ENCODE measurements at regions not wholly inside any gene's neighbourhood (a gene's known extent, or its start where the extent isn't known, plus 50 kb on each side); places are given as distances from the start of the nearest gene placed in this dataset.
"Not testable (repeated sequence)": the region's sequence is repeated elsewhere in the genome, so short reads cannot be mapped to it uniquely, and the experiment has no call there.

DNA sequence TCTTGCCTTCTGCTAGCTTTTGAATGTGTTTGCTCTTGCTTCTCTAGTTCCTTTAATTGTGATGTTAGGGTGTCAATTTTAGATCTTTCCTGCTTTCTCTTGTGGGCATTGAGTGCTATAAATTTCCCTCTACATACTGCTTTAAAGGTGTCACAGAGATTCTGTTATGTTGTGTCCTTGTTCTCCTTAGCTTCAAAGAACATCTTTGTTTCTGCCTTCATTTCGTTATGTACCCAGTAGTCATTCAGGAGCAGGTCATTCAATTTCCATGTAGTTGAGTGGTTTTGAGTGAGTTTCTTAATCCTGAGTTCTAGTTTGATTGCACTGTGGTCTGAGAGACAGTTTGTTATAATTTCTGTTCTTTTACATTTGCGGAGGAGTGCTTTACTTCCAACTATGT lies 1639.2 kb upstream of the TMEFF2 start:
- H3K4me1 ChIP-seq (ENCODE audit: control insufficient read depth in 1 of 2, extremely low read depth in 1 of 2, insufficient read depth in 2 of 2, low read length in 2 of 2); H3K27ac ChIP-seq (ENCODE audit: low read length); H3K27ac Mint-ChIP-seq; H3K4me3 Mint-ChIP-seq; H3K36me3 ChIP-seq (ENCODE audit: control insufficient read depth in 2 of 2, extremely low read depth in 1 of 2, insufficient read depth in 1 of 2, low read length in 1 of 2); H3K4me3 ChIP-seq (ENCODE audit: control insufficient read depth in 1 of 2, extremely low read depth in 1 of 2, low read length in 1 of 2); POLR2A ChIA-PET; H3K9me3 ChIP-seq; ATAC-seq (replicated peaks in 1 of 4); H3K4me1 Mint-ChIP-seq; CTCF ChIA-PET; H3K36me3 Mint-ChIP-seq; DNase-seq; H3K27me3 Mint-ChIP-seq; H3K27me3 ChIP-seq (replicated peaks in 1 of 2; ENCODE audit: control insufficient read depth in 2 of 2, extremely low read depth in 1 of 2, insufficient read depth in 2 of 2, low read length in 1 of 2): not testable (repeated sequence)
- WGBS (ENCODE audit: insufficient coverage) = 0% methylated on average over 1 of the region's 2 CpGs
- H3K9me3 Mint-ChIP-seq = peaks cover 0 to 13% (median 0%) of the 10 kb centered on the region in 3 donors

DNA sequence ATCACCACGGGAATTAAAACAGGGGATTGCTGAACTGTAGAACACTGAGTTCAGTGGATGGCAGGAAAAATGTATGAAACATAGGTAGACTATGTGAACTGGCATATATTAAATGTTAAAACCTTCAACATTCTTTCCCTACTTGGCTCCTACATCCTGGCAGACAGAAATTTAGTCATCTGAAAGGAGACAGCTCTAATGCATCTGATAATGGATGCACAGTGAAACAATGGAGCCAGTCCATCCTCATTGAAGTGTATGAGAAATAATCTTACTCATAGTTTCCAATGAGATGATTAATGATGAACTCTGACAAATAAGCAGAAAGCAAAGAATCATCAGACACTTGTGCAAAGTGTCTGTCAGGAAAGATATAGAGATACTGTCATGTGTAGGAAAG lies 1629.7 kb upstream of the TMEFF2 start:
- Mint-ChIP-seq H3K27me3 (no peaks in the 10 kb centered on the region), H3K36me3 (no peaks in the 10 kb centered on the region), H3K27ac (no peak overlapping the region), H3K4me1 (no peaks in the 10 kb centered on the region), H3K4me3 (no peak overlapping the region), H3K9me3 (peaks cover 0 to 22% (median 2%) of the 10 kb centered on the region in 3 donors)
- H3K27ac ChIP-seq (ENCODE audit: low read length) = no peak overlapping the region
- ChIA-PET POLR2A (no interaction called here), CTCF (no interaction called here)
- no peak overlapping the region for H3K4me3 ChIP-seq (ENCODE audit: control insufficient read depth in 1 of 2, extremely low read depth in 1 of 2, low read length in 1 of 2)
- DNase-seq = no peak
- WGBS (ENCODE audit: insufficient coverage) = no CpG with 5 or more reads among the region's 1 CpG
- H3K4me1 ChIP-seq (ENCODE audit: control insufficient read depth in 1 of 2, extremely low read depth in 1 of 2, insufficient read depth in 2 of 2, low read length in 2 of 2) = no peaks in the 10 kb centered on the region
- ATAC-seq (replicated peaks in 1 of 4) = no peak
- no peaks in the 10 kb centered on the region for H3K27me3 ChIP-seq (replicated peaks in 1 of 2; ENCODE audit: control insufficient read depth in 2 of 2, extremely low read depth in 1 of 2, insufficient read depth in 2 of 2, low read length in 1 of 2)
- H3K9me3 ChIP-seq = no peaks in the 10 kb centered on the region
- H3K36me3 ChIP-seq (ENCODE audit: control insufficient read depth in 2 of 2, extremely low read depth in 1 of 2, insufficient read depth in 1 of 2, low read length in 1 of 2) = no peaks in the 10 kb centered on the region

DNA sequence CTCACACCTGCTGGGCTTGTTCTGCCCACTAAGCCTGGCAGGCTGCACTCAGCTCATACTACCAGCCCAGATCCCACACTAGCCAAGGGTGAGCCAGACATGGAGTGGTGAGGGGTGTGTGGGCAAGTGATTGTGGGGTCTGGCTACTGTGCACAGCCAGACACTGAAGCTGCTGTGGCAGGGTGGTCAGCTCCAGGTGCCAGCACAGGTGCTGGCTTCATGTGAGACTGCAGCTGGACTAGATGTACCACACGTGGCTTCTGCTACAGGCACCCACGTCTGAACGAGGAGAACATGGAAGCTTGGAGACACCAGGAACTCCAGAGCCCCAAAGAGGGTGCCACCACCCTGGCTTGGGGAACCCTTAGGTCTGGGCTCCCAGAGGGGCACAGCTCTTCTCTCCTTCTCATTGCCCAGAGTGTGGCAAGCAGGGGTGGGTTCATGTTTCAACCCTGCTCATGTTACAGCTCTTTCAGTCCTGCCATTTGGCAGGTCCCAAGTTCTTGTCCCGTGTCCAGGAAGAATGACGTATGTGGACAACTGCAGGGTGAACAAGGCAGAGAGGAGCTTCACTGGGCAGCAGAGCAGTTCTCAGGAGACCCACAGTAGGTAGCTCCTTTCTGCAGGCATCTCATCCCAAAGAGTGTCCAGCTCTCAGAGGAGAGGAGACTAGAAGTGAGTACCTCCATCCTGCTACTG lies 1624.2 kb upstream of the TMEFF2 start:
- no peak overlapping the region for H3K27ac ChIP-seq (ENCODE audit: low read length)
- no peaks in the 10 kb centered on the region for H3K9me3 ChIP-seq
- peaks cover 0 to 6% of the 10 kb centered on the region in 2 experiments for H3K27me3 ChIP-seq (replicated peaks in 1 of 2; ENCODE audit: control insufficient read depth in 2 of 2, extremely low read depth in 1 of 2, insufficient read depth in 2 of 2, low read length in 1 of 2)
- WGBS (ENCODE audit: insufficient coverage) = 79% methylated on average over 5 of the region's 5 CpGs
- Mint-ChIP-seq H3K27ac (no peak overlapping the region), H3K4me3 (no peak overlapping the region), H3K36me3 (no peaks in the 10 kb centered on the region), H3K27me3 (no peaks in the 10 kb centered on the region), H3K9me3 (peaks cover 0 to 10% (median 2%) of the 10 kb centered on the region in 3 donors), H3K4me1 (no peaks in the 10 kb centered on the region)
- CTCF ChIA-PET = no interaction called here
- H3K4me1 ChIP-seq (ENCODE audit: control insufficient read depth in 1 of 2, extremely low read depth in 1 of 2, insufficient read depth in 2 of 2, low read length in 2 of 2) = no peaks in the 10 kb centered on the region
- H3K4me3 ChIP-seq (ENCODE audit: control insufficient read depth in 1 of 2, extremely low read depth in 1 of 2, low read length in 1 of 2) = no peak overlapping the region
- H3K36me3 ChIP-seq (ENCODE audit: control insufficient read depth in 2 of 2, extremely low read depth in 1 of 2, insufficient read depth in 1 of 2, low read length in 1 of 2) = no peaks in the 10 kb centered on the region
- ATAC-seq (replicated peaks in 1 of 4) (no peak), DNase-seq (no peak)
- POLR2A ChIA-PET = no interaction called here

DNA sequence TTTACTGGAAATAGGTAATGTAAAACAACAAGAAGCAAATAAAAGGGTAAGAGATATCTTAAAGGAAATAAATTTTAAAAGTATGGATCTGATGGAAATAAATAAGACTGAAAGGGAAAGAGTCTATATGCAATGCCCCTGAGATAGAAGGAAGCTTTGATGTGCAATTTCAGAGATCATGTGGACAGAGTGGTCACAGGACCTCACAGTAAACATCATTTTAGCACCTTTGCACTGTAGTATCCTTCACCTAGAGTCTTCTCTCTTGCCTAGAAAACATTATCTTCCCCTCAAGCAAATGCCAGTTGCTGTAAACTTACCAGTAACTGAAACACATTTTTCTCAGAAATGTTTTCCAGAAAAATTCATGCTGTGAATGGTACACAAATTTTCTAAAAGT lies 1621.3 kb upstream of the TMEFF2 start:
- Mint-ChIP-seq H3K27ac (no peak overlapping the region), H3K36me3 (no peaks in the 10 kb centered on the region), H3K27me3 (no peaks in the 10 kb centered on the region), H3K4me3 (no peak overlapping the region), H3K9me3 (no peaks in the 10 kb centered on the region), H3K4me1 (no peaks in the 10 kb centered on the region)
- ChIA-PET POLR2A (no interaction called here), CTCF (no interaction called here)
- Histone ChIP-seq H3K4me3 (ENCODE audit: control insufficient read depth in 1 of 2, extremely low read depth in 1 of 2, low read length in 1 of 2) (no peak overlapping the region), H3K36me3 (ENCODE audit: control insufficient read depth in 2 of 2, extremely low read depth in 1 of 2, insufficient read depth in 1 of 2, low read length in 1 of 2) (no peaks in the 10 kb centered on the region), H3K27me3 (replicated peaks in 1 of 2; ENCODE audit: control insufficient read depth in 2 of 2, extremely low read depth in 1 of 2, insufficient read depth in 2 of 2, low read length in 1 of 2) (peaks cover 0 to 6% of the 10 kb centered on the region in 2 experiments), H3K9me3 (no peaks in the 10 kb centered on the region), H3K27ac (ENCODE audit: low read length) (no peak overlapping the region), H3K4me1 (ENCODE audit: control insufficient read depth in 1 of 2, extremely low read depth in 1 of 2, insufficient read depth in 2 of 2, low read length in 2 of 2) (no peaks in the 10 kb centered on the region)
- ATAC-seq (replicated peaks in 1 of 4) (no peak), DNase-seq (no peak)

DNA sequence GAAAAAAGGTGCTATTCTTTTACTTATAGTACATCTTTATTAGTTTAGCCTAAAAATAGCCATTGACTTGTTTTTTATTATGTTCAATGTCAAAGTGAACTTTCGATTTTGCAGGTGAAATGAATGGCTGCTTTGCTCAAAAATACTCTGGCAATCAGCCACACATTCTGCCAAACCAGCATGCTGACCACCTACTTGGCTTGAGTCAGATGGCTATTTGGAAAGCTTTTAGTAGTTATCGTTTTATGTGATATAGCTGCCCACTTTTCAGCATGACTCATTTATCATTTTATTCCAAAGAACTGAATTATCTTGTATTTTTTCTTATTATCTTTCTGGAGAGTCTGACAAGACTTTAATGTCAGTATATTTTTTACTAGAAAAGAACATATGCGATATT lies 1615.8 kb upstream of the TMEFF2 start:
- Histone ChIP-seq H3K4me1 (ENCODE audit: control insufficient read depth in 1 of 2, extremely low read depth in 1 of 2, insufficient read depth in 2 of 2, low read length in 2 of 2) (no peaks in the 10 kb centered on the region), H3K4me3 (ENCODE audit: control insufficient read depth in 1 of 2, extremely low read depth in 1 of 2, low read length in 1 of 2) (no peak overlapping the region), H3K27ac (ENCODE audit: low read length) (no peak overlapping the region), H3K9me3 (no peaks in the 10 kb centered on the region), H3K27me3 (replicated peaks in 1 of 2; ENCODE audit: control insufficient read depth in 2 of 2, extremely low read depth in 1 of 2, insufficient read depth in 2 of 2, low read length in 1 of 2) (no peaks in the 10 kb centered on the region), H3K36me3 (ENCODE audit: control insufficient read depth in 2 of 2, extremely low read depth in 1 of 2, insufficient read depth in 1 of 2, low read length in 1 of 2) (no peaks in the 10 kb centered on the region)
- Mint-ChIP-seq H3K36me3 (no peaks in the 10 kb centered on the region), H3K9me3 (no peaks in the 10 kb centered on the region), H3K27ac (no peak overlapping the region), H3K4me3 (no peak overlapping the region), H3K27me3 (no peaks in the 10 kb centered on the region), H3K4me1 (no peaks in the 10 kb centered on the region)
- ATAC-seq (replicated peaks in 1 of 4) (no peak), DNase-seq (no peak)
- WGBS (ENCODE audit: insufficient coverage) = no CpG with 5 or more reads among the region's 3 CpGs
- POLR2A ChIA-PET = no interaction called here
- CTCF ChIA-PET = no interaction called here

DNA sequence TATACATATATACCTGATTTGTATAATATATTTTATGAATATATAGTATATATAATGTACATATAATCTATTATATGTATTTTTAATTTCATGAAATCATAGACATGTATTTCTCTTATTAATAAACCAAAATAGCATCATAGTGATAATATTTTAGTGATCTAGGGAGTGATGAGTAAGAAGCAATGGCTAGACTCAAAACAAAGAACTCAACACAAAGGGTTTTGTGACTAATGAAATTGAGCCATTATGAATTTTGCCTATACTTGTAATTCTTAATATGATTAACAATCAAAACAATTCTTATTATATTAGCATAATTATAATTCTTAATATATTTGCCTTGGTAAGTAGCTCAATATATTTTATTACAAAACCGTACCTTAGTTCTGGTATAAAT lies 1614.1 kb upstream of the TMEFF2 start:
- H3K36me3 Mint-ChIP-seq = no peaks in the 10 kb centered on the region
- no peak for ATAC-seq (replicated peaks in 1 of 4)
- H3K27ac ChIP-seq (ENCODE audit: low read length) = no peak overlapping the region
- H3K4me1 ChIP-seq (ENCODE audit: control insufficient read depth in 1 of 2, extremely low read depth in 1 of 2, insufficient read depth in 2 of 2, low read length in 2 of 2) = no peaks in the 10 kb centered on the region
- no peak overlapping the region for H3K4me3 Mint-ChIP-seq
- no peaks in the 10 kb centered on the region for H3K27me3 ChIP-seq (replicated peaks in 1 of 2; ENCODE audit: control insufficient read depth in 2 of 2, extremely low read depth in 1 of 2, insufficient read depth in 2 of 2, low read length in 1 of 2)
- no peaks in the 10 kb centered on the region for H3K27me3 Mint-ChIP-seq
- ChIA-PET CTCF (no interaction called here), POLR2A (no interaction called here)
- H3K36me3 ChIP-seq (ENCODE audit: control insufficient read depth in 2 of 2, extremely low read depth in 1 of 2, insufficient read depth in 1 of 2, low read length in 1 of 2) = no peaks in the 10 kb centered on the region
- H3K9me3 ChIP-seq = no peaks in the 10 kb centered on the region
- H3K4me3 ChIP-seq (ENCODE audit: control insufficient read depth in 1 of 2, extremely low read depth in 1 of 2, low read length in 1 of 2) = no peak overlapping the region
- H3K4me1 Mint-ChIP-seq = no peaks in the 10 kb centered on the region
- no peak overlapping the region for H3K27ac Mint-ChIP-seq
- DNase-seq = no peak
- H3K9me3 Mint-ChIP-seq = no peaks in the 10 kb centered on the region
- no CpG with 5 or more reads among the region's 1 CpG for WGBS (ENCODE audit: insufficient coverage)

DNA sequence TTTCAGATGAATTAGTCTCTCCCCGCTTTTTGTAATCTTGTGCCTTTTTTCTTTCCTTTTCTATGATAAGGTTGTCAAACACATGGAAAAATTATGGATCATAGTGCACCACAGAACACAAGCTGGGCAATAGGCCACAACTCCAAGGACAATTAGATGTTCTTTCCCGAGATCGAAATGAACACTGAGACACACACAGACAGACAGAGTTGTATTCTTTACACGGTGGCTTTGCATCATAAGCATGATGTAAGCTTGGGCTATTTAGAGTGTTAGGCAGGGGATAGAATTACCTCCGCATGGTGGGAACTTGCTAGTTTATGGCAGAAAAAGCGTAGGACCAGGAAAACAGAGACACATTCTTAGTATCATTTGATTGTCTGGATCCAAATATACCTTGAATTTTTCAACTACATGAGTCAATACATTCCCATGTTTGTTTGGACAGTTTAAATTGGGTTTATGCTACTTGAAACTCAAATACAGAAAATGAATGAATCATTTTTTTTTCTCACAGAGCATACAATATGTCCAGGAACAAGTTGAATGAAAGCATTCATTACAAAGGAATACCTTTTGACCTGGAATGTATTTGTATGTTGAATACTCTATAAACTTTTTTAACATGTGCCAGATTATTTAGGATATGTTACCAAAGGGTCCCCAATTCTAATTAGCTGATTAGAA lies 1611.5 kb upstream of the TMEFF2 start:
- ATAC-seq (replicated peaks in 1 of 4) = no peak
- no peak overlapping the region for H3K4me3 Mint-ChIP-seq
- H3K27ac ChIP-seq (ENCODE audit: low read length) = no peak overlapping the region
- H3K36me3 ChIP-seq (ENCODE audit: control insufficient read depth in 2 of 2, extremely low read depth in 1 of 2, insufficient read depth in 1 of 2, low read length in 1 of 2) = no peaks in the 10 kb centered on the region
- no peaks in the 10 kb centered on the region for H3K27me3 Mint-ChIP-seq
- H3K9me3 ChIP-seq = no peaks in the 10 kb centered on the region
- DNase-seq = no peak
- no peaks in the 10 kb centered on the region for H3K27me3 ChIP-seq (replicated peaks in 1 of 2; ENCODE audit: control insufficient read depth in 2 of 2, extremely low read depth in 1 of 2, insufficient read depth in 2 of 2, low read length in 1 of 2)
- no peaks in the 10 kb centered on the region for H3K4me1 Mint-ChIP-seq
- 100% methylated on average over 1 of the region's 6 CpGs for WGBS (ENCODE audit: insufficient coverage)
- ChIA-PET CTCF (no interaction called here), POLR2A (no interaction called here)
- no peak overlapping the region for H3K27ac Mint-ChIP-seq
- no peaks in the 10 kb centered on the region for H3K36me3 Mint-ChIP-seq
- no peak overlapping the region for H3K4me3 ChIP-seq (ENCODE audit: control insufficient read depth in 1 of 2, extremely low read depth in 1 of 2, low read length in 1 of 2)
- H3K9me3 Mint-ChIP-seq = no peaks in the 10 kb centered on the region
- no peaks in the 10 kb centered on the region for H3K4me1 ChIP-seq (ENCODE audit: control insufficient read depth in 1 of 2, extremely low read depth in 1 of 2, insufficient read depth in 2 of 2, low read length in 2 of 2)

Measured in T-cell (primary cell).